GM19467 (cell line): ENCODE measurements at regions not wholly inside any gene's neighbourhood (a gene's known extent, or its start where the extent isn't known, plus 50 kb on each side); places are given as distances from the start of the nearest gene placed in this dataset.
"Not testable (repeated sequence)": the region's sequence is repeated elsewhere in the genome, so short reads cannot be mapped to it uniquely, and the experiment has no call there.

ENCODE experiments used
- ATAC-seq: cut with Tn5 transposase; IDR thresholded peaks from one replicate; pipeline ENCODE4 v1.9.1; 2021; ENCODE audit warnings: mild to moderate bottlenecking, moderate library complexity; ENCODE audit not compliant: unreplicated experiment

- no peak for ATAC-seq
Observed at GRCh38 chr11:87490671-87491070, 452.9 kb downstream of the TMEM135 start.

- no peak for ATAC-seq
Observed at GRCh38 chr11:87484566-87484965, 446.8 kb downstream of the TMEM135 start.

GRCh38 chr11:87477321-87477720 is 439.6 kb downstream of the TMEM135 start:
- no peak for ATAC-seq

GRCh38 chr11:87473174-87473573 is 435.4 kb downstream of the TMEM135 start:
- ATAC-seq = no peak

- ATAC-seq = no peak
Observed at GRCh38 chr11:87466223-87466622, 428.5 kb downstream of the TMEM135 start.

- no peak for ATAC-seq
Observed at GRCh38 chr11:87465716-87466115, 428.0 kb downstream of the TMEM135 start.

GRCh38 chr11:87463486-87464102 is 425.9 kb downstream of the TMEM135 start:
- ATAC-seq = no peak

- no peak for ATAC-seq
Observed at GRCh38 chr11:87462171-87462570, 424.4 kb downstream of the TMEM135 start.

GRCh38 chr11:87460842-87461637 is 423.3 kb downstream of the TMEM135 start:
- ATAC-seq = no peak

- no peak for ATAC-seq
Observed at GRCh38 chr11:87460279-87460678, 422.5 kb downstream of the TMEM135 start.

- no peak for ATAC-seq
Observed at GRCh38 chr11:87459351-87459750, 421.6 kb downstream of the TMEM135 start.

GRCh38 chr11:87456499-87456898 is 418.8 kb downstream of the TMEM135 start:
- no peak for ATAC-seq

GRCh38 chr11:87455180-87455579 is 417.4 kb downstream of the TMEM135 start:
- no peak for ATAC-seq

GRCh38 chr11:87454241-87454640 is 416.5 kb downstream of the TMEM135 start:
- peak; percentile 59 for ATAC-seq

- ATAC-seq = no peak
Observed at GRCh38 chr11:87453531-87454089, 415.9 kb downstream of the TMEM135 start.

- not testable (repeated sequence) for ATAC-seq
Observed at GRCh38 chr11:87452025-87452424, 414.3 kb downstream of the TMEM135 start.

GRCh38 chr11:87451395-87451794 is 413.7 kb downstream of the TMEM135 start:
- ATAC-seq = no peak

GRCh38 chr11:87447606-87448005 is 409.9 kb downstream of the TMEM135 start:
- ATAC-seq = no peak

- no peak for ATAC-seq
Observed at GRCh38 chr11:87444993-87445392, 407.3 kb downstream of the TMEM135 start.

GRCh38 chr11:87443707-87444106 is 406.0 kb downstream of the TMEM135 start:
- ATAC-seq = no peak

GRCh38 chr11:87440076-87440770 is 402.5 kb downstream of the TMEM135 start:
- no peak for ATAC-seq

GRCh38 chr11:87438416-87438815 is 400.7 kb downstream of the TMEM135 start:
- ATAC-seq = no peak
